ENCODE measurements at regions not wholly inside any gene's neighbourhood (a gene's known extent, or its start where the extent isn't known, plus 50 kb on each side); places are given as distances from the start of the nearest gene placed in this dataset.

DNA sequence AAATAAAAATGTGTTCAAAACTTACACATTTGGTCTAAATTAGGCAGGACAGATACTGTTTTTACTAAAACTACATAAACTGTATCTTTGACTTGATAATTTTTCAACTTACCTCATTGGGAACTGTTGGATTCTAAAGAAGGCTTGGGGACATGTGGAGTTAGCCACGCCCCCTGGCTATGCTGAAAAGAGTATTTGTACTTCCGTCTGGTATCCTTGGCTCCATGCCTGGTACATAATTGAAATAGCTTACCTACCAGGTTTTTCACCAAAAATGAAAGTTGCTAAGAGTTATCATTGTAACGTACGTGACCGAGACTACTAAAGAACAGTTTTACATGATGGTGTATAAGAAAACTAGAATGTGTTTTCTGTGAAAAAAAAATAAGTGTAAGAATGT lies 604.8 kb upstream of the IGFBP3 start:
- no peak for DNase-seq

DNA sequence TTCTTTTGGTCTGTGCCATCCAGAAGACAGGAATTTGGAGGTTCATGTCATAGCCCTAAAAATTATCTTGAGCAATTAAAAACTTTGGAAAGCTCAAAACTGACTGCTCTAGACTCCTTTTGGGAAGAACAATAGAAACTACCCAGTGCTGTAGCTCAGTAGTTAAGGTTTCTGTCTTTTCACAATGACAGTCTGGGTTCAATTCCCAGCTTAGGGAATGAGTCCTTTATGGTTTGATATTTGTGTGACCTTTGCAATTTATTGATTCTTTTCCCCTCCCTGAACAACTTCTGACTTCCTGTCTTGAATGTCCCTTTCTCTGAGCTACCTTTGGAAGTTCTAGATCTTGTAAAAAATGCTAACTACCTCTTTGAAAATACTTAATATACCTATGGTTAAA lies 603.3 kb upstream of the IGFBP3 start:
- no peak for DNase-seq

DNA sequence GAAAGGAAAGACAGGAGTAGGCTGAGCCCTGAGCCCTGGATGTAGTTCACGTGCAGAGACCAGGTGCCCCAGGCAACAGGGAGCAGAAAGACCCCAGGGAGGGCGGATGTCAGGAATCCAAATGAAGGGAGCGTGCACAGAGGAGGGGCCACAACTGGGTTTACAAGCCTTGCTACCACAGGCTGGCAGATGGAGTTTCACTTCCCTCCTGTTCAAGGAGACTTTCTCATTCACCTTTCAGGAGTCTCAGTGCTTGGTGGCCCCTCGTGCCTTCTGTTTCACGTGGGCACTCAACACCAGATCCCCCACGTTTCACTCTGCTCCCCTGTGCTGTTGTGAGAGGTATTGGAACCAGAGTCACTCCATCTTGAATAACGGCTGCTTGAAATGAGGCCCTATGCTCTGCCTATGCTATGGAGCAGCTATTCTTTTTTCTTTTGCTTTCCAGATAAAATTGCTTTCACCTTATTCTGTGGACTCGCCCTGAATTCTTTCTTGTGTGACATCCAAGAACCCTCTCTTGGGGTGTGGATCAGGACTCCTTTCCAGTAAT lies 601.4 kb upstream of the IGFBP3 start:
- DNase-seq: no peak

DNA sequence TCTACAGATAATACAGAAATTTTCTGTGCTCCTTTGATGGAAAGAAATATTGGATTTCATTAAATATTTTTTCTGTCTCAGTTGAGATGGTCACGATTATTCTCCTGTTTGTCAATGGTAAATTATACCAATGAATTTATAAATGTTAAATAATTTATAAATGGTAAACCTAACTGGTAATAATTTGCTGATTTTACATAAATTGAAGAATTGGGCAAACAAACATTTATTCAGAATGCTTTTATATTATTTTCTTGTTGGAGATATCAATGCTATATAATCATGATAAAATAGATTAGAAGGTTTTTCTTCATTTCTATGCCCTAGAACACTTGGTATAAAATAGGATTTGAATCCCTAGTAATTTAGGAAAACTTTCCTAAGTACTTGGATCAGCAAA lies 597.6 kb upstream of the IGFBP3 start:
- no peak for DNase-seq

GRCh38 chr7:46515844-46516590 lies 594.9 kb upstream of the IGFBP3 start:
- no peak for DNase-seq

DNA sequence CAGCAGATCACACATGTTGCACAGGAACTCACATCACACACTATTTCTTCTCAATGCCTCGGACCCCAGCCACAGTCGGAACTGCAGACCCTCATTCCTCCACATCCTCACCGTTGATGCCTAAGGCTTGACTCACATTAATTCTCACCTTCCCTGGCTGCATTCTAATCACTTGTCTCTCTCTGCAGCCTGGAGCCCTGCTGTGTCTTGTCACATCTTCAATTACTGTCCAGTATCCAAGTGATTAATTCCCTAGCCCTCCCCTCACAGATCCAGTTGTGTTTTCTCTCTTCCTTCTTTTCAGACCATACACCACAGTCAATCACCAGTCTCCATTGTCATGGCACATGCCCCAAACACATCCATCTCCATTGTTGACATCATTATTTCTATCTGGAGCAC lies 592.4 kb upstream of the IGFBP3 start:
- DNase-seq: no peak

- DNase-seq: no peak
Observed at GRCh38 chr7:46512891-46513413, 591.9 kb upstream of the IGFBP3 start.

- DNase-seq: no peak
Observed at GRCh38 chr7:46511442-46512215, 590.6 kb upstream of the IGFBP3 start.

DNA sequence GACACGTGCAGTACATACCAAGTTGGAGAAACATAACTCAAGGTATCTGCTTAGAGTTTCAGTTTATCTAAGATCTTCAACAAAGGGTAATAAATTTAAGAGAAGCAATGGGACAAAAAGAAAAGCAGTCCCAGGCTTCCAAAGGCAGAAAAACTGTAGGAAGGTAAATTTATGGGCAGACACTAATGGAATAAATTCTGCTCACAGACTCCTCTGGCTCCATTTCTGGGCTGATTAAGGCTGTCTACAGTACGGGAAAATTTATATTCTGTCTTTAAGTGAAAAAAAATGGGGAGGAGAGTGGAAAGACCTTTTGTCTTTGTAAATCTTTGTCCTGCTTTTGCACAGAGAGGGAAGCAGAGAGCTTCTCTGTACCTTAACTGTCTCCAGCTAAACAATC lies 587.5 kb upstream of the IGFBP3 start:
- no peak for DNase-seq

DNA sequence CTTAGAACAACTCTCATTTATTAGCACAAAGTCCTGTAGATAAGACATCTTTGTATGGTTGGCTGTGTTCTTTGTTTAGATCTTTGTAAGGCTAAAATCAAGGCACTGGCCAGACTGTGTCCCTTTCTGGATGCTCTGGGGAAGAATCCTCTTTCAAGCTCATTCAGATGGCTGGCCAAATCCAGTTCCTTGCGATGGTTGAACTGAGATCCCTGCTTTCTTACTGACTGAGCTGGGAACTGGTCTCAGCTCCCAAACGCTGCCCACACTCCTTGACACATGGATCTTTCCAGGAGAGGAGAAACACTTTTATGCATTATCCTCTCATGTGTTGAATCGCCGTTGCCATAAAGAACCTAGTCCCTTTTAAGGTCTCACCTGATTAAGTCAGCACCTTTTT lies 586.5 kb upstream of the IGFBP3 start:
- no peak for DNase-seq

DNA sequence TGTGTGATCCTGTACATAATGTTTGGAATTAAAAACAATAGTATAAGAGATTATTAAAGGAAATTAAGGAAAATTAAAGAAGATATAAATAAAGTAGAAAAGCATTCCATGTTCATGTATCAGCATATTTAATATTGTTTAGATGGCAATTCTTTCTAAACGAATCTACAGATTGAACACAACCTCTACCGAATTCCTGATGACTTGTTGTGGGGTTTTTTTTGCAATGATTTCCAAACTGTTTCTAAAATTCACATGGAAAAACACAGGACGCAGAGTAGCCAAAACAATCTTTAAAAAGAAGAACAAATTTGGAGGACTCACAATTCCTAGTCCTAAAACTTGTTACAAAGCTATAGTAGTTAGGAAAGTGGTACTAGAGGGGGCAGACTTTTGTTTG lies 573.4 kb upstream of the IGFBP3 start:
- DNase-seq: no peak

DNA sequence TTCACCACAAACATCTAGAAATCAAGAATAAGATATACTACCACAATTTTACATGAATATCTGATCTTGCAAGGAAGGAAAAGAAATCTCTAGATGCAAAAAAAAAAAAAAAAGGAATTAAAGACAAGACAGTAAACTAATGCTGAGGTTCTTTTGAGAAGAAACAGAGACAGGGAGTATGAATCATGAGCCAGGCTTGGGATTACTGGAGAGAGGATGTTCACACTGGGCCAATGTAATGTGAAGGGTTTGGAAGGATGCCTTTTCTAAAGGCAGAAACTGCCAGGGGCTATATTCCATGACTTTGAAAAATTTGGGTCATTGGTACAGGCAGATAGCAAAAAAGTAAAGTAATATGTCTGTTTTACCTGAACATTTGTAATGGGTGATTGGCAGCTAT lies 573.0 kb upstream of the IGFBP3 start:
- no peak for DNase-seq

- DNase-seq: no peak
Observed at GRCh38 chr7:46493196-46493595, 572.1 kb upstream of the IGFBP3 start.

- no peak for DNase-seq
Observed at GRCh38 chr7:46492466-46492865, 571.4 kb upstream of the IGFBP3 start.

- no peak for DNase-seq
Observed at GRCh38 chr7:46490406-46490805, 569.3 kb upstream of the IGFBP3 start.

- DNase-seq: no peak
Observed at GRCh38 chr7:46489106-46489505, 568.0 kb upstream of the IGFBP3 start.

- DNase-seq: no peak
Observed at GRCh38 chr7:46488607-46489006, 567.5 kb upstream of the IGFBP3 start.

DNA sequence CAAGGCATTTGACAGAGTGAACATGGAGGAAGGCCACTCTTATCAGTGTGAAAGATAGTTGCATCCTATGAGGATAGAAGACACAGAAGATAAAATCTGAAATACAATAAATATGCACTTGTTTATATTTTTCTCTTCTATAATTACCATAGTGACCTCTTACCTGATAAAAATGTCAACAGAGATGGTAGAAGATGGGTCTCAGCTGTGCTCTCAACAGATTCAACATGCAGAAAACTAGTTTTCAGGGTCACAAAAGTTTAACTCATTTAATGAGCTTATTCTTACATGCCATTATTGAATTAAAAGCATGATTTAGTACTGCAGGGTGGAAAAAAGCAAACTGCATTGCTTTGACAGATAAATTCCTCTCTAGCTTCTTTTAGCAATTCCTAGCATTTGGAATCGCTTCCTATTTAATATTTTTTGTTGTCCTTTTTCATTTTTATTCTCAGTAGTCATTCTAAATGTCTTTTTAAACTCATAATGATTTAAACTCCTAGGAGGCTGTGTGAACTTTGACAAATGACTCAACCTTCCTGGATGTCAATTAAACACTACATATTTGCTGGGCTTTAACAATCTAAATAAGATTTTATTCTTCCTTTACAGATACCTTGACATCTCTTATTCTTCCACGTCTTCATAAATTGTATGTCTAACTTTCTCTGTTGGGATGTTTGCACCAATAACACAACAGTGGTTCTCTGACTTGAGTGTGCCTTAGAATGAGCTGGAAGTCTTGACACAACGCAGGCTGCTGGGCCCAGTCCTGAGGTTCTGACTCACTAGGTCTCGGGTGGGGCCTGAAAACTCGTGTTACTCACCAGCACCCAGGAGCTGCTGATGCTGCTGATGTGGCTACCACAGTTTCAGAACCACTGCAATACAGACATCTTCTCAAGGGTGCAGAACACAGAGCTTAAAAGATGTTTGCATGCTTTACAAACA lies 565.5 kb upstream of the IGFBP3 start:
- DNase-seq: no peak

DNA sequence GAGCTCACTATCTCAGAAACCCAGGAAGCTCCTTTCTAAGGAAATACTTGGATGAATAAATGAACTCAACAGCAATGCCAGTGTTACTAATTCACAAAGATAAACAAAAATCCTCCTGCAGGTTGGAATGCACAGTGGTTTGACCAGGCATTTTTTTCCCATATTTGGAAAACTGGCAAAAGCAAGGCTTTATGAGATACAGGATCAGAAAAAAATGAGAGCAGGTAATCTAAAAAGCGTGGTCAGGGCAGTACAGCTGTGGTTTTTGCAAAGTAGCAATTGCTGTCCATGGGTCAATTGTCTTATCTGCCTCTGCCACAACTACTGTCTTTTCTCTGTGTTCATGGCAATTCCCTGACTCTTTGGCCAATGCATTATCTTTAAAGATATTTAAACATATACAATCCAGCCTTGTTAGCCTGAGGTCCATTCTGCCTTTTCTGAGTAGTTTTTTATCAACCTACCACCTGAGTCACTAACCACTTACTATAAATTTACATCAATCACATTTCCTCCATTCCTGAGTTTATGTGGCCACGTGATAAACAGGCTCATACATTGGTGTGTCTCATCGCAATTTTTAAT lies 564.5 kb upstream of the IGFBP3 start:
- no peak for DNase-seq

DNA sequence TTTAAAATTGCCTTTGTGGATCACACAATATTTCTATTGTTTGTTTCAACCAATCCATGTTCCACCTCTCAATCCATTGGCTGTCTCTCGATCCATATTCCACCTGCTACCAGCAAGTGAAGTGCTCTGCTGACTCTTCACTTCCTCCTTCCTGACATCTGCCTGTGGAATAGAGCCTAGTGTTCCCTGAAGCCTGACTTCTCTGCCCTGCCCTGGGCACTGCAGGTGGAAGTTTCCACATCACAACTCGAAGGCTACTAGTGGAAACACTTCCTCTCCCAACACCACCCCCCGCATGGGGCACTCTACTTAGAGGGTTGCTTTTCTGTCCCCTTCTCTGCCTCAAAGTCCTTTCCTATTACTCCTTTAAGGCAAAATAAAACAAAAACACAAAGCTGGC lies 563.8 kb upstream of the IGFBP3 start:
- DNase-seq: no peak

GRCh38 chr7:46480619-46481018 lies 559.5 kb upstream of the IGFBP3 start:
- DNase-seq: no peak

DNA sequence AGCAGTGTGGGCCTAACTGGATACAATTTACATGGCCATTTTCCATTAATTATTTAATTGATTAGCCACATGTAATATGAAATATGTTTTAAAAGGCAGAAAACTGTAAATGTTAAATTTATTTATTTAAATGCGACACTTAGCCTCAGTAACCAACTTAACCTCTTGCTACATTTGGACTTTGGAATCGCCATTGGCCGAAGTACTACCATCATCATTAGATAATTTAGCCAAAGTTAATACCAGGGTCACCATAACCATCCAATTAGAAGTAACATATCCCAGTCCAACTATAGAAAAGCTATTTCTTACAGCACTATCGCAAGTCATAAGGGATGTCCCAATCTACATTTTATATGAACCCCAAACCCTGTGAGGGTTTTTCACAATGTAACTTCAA lies 558.6 kb upstream of the IGFBP3 start:
- no peak for DNase-seq

- DNase-seq: no peak
Observed at GRCh38 chr7:46478046-46478445, 557.0 kb upstream of the IGFBP3 start.
